Gastrocnemius medialis (tissue), 4 donors: ENCODE measurements at regions not wholly inside any gene's neighbourhood (a gene's known extent, or its start where the extent isn't known, plus 50 kb on each side); places are given as distances from the start of the nearest gene placed in this dataset.

Source experiments
- CTCF ChIP-seq, 5 experiments: fragments of 450-650 bp in 3 of 5; fragments of 200-600 bp in 2 of 5; sonication (generic) in 2 of 5; IDR thresholded peaks in 4 of 5; conservative IDR thresholded peaks in 1 of 5; 1 replicate in 4 of 5; 2 replicates in 1 of 5; pipeline ENCODE4 v1.5.1; 2016 to 2019; ENCODE audit warnings: antibody characterized with exemption in 5 of 5, mild to moderate bottlenecking in 3 of 5, moderate library complexity in 3 of 5
- POLR2A ChIP-seq, 2 donors: fragments of 450-650 bp; IDR thresholded peaks; one replicate each; pipeline ENCODE4 v1.6.1; 2017; ENCODE audit warnings: antibody characterized with exemption in 2 of 2, mild to moderate bottlenecking in 2 of 2, moderate library complexity in 2 of 2

DNA sequence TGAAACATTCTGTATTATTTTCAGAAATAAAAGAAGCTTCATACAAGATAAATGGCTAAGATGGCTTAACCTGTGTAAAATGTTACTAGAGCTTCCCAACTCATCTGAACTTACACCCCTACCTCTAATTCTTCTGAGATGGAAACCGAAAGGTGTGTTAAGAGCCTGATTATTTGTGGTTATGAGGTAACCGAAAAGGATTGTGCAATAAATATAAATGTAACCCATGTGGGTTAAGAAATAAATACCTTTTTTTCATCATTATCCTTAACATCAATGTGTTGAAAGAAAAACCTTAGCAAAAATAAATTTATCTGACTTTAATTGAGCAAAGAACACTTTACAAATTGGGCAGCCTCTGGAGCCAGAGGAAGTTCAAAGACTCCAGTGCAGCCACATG, 961.8 kb upstream of the SPRY2 start:
- TF ChIP-seq POLR2A (IDR thresholded peaks at IDR 0.05): no peak
- TF ChIP-seq CTCF (IDR thresholded peaks at IDR 0.05 in 4 of 5, conservative IDR thresholded peaks at IDR 0.05 in 1 of 5): no peak
